NCI-H524 (cell line): ENCODE measurements at regions not wholly inside any gene's neighbourhood (a gene's known extent, or its start where the extent isn't known, plus 50 kb on each side); places are given as distances from the start of the nearest gene placed in this dataset.

ENCODE experiments used
- DNase-seq, 2 experiments: peaks; one replicate each; lab custom pipeline; 2025; lab: John Stamatoyannopoulos, UW

DNA sequence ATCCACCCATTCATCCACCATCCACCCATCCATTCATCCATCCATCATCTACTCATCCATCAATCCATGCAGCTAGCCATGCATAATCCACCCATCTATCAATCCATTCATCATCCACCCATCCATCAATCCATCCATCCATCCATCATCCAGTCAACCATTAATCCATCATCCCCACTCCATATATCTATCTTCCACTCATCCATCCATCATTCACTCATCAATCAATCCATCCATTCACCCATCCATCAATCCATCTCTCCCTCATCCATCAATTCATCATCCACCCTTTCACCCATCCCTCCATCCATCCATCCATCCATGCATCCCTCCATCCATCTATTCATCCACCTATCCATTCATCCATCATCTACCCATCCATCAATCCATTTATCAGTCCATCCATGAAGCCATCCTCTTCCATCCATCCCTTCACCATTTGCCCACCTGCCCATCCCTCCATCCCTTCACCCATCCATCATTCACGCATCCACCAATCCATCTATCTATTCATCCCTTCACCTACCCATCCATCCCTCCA lies 689.4 kb downstream of the BRD1 start:
- no peak for DNase-seq

- peak; percentile 48 to 86 for DNase-seq
These were observed 690.4 kb downstream of the BRD1 start for GRCh38 chr22:49137206-49137840.

DNA sequence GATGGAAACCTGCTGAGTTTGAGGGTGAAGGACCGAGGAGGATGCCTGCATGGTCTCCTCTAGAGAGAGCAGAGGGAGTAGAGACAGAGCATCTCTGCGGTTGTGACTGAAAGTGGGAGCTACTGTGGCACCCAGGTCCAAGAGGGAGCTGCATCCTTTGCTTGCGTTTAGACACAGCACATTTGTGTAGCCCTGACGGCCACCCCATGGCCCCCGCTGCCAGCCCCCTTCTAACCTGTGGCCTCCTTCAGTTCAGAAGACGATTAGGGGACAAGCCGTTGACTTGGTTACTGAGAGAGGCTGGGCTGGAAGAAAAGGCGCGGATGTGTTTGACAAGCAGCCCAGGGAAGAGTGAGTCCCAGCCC lies 690.9 kb downstream of the BRD1 start:
- DNase-seq: no peak

DNA sequence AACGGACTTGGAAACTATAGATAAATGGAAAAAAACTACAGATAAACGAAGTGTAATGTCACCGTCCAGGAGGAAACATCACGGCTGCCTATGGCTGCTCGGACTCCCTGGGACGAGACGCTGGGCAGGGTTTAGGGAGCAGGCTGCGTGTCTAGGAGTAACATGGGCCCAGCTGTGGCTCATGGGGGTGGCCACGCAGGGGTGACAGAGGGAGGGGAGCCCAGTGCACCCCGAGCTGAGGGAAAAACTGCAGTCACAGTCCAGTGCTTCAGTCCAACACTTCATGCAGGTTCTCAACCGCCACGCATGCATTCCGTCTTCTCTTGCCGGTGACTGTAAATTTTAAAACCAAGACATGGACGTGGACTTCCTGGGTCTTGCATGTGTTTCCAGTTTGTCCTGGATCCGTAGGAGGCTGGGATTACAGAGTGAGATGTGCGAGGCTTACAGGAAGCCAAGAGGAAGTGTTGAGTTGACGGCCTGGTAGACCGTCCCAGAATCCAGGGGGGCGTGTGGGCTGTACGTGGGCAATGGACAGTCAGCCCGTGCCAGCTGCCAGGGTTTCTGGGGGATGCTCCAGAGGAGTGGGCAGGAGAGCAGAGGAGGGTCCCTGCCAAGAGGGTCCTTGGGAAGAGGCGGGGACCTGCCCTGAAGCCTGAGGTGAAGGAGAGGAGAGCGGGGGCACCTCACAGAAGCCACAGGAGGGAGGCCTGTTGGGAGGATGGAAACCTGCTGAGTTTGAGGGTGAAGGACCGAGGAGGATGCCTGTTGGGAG lies 691.4 kb downstream of the BRD1 start:
- DNase-seq: no peak

GRCh38 chr22:49134076-49134475 lies 693.6 kb downstream of the BRD1 start:
- DNase-seq: no peak

DNA sequence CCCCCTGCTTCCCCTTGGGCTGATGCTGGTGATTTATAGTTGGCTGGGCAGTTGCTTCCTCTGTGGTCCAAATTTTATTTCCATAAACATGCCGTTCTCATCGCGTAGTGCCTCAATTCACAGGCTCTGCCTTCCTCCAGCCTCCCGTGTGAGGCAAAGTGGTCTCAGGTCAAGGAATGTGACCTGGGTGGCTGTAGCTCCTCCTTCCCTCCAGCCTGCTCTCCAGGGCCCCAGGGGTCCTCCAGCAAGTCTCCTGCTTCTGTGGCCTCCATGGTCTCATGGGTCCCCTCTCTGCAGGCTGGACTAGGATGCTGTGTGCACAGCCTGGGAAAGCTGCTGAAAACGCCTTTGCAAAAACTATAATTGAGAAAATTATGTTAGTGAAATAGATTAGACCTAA lies 694.1 kb downstream of the BRD1 start:
- DNase-seq: no peak

- DNase-seq: no peak
These were observed 695.7 kb downstream of the BRD1 start for GRCh38 chr22:49132009-49132408.

DNA sequence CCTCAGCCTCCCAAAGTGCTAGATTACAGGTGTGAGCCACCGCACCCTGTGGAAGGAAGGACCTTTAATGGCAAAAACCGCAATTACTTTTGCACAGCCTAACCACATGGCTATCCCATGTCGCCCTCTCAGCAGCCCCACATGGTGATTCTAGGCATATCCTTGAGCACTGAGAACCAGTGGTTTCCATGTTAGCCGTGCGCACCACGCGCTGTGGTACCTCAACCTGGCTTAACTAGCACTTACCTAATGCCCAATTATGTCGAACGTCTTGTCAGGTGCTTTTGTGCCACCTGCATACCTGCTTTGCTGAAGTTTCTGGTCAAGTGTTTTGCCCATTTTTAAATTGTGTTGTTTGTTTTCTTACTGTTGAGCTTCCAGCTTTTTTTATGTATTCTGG lies 697.9 kb downstream of the BRD1 start:
- no peak for DNase-seq

- no peak for DNase-seq
These were observed 698.8 kb downstream of the BRD1 start for GRCh38 chr22:49128874-49129273.

GRCh38 chr22:49124608-49125007 lies 703.1 kb downstream of the BRD1 start:
- no peak for DNase-seq

DNA sequence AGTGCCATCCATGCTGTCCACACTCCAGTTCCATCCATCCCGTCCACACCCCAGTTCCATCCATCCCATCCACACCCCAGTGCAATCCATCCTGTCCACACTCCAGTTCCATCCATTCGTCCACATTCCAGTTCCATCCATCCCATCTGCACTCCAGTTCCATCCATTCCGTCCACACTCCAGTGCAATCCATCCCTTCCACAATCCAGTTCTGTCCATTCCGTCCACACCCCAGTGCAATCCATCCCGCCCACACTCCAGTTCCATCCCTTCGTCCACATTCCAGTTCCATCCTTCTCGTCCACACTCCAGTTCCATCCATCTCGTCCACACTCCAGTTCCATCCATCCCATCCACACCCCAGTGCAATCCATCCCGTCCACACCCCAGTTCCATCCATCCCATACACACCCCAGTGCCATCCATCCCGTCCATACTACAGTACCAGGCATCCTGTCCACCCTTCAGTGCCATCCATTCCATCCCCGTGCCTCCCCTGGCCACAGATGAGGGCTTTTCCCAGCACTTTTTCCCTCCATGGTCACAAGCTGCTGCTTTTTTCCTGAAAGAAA lies 704.0 kb downstream of the BRD1 start:
- no peak for DNase-seq

DNA sequence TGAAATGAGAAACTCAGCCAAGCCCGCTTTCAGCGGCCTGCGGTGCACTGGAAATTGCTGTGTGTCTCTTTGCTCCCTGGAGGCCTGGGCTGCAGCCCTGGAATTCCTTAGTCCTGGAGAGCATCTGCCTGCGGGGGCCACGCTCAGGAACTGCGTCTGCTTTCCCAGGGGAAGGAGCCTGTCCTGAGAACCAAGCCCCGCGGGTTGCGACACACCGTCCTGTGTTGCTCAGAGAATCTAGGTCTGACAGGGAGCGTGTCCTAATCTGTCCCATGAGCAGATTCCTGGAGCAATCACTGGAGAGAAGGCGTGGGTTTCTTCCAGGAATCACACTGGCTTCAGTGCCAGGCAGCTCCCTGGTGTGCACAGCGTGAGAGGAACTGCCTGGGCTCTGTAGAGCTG lies 708.1 kb downstream of the BRD1 start:
- no peak for DNase-seq

DNA sequence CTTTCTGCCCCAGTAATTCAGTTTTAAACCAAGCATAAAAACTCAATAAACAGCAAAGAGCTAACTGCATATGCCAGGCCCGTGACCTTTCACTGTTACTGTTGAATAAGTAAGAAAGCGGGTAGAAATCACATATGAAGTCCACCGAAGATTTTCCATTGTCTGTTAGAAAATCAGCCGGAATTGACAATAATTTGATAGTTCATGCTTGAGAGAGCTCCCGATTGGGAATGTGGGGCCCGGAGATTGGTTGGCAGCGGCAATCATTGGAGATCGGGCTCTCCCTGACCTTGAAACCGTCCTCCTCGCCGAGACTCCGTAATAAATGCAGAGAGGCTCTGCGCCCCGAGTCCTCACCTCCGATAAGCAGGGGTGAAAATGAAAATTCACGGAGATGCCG lies 709.6 kb downstream of the BRD1 start:
- no peak for DNase-seq

- no peak for DNase-seq
These were observed 710.2 kb downstream of the BRD1 start for GRCh38 chr22:49117486-49117885.

DNA sequence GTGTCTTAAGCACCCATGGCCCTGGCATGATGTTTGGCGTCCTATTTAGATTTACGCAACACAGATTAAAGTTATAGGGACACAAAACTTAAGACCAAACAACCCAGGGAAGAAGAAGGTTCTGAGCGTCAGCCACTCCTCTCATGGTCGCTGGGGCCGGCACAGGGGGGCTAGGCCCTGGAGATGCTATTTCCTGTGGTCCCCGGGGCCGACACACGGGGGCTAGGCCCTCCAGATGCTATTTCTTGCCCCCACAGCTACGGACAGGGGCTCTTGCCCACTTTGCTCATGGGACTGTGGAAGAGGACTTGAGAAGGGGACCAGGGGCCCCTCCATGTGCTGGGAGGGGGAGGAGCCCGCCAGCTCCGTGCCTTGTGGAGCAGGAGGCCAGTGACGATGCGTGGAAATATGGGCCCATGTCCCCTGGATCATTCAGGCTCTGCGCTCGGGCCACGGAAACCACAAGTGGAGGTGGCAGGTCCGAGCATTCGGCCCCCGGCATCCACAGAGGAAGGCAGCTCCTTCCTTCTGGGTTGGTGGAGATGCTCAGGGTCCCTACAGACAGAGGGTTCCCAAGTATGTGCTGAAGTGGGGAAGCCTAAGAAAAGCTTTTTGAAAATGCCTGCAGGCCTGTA lies 711.1 kb downstream of the BRD1 start:
- DNase-seq: no peak

DNA sequence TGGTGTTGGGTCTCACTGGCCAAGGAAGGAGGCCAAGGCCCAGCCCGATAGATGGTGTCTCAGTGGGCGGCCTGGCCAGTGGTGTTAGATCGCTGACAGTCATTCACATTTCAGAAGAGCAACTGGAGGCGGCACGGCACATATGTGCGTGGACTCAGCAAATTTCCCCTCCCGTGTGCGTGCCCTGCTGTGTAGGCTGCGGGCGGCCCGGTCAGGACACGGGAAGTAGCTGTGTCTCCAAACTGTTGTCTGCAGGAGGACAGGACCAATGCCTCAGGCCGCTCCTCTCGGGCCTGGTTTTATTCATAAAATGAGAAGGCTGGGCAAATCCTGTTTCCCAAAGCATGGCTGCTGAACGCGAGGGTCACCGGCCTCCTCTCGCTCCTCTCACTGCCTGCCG lies 711.7 kb downstream of the BRD1 start:
- no peak for DNase-seq

DNA sequence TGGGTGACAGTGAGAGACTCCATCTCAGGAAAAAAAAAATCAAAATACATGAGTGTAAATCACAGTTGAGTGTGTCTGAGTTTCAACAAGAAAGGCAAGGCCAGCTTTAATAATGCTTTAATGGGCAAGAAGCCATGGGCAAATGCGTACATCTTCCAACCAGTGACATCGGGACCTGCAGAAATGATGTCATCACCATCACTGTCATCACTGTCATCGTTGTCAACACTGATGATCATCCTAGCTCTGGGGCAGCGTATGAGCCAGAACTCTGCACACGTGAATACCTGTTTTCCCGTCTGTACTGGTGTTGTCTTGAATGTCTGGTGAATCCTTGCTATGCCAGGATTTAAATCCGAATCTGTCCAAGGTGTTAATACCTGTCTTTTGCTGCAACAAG lies 712.5 kb downstream of the BRD1 start:
- no peak for DNase-seq

- DNase-seq: no peak
These were observed 713.9 kb downstream of the BRD1 start for GRCh38 chr22:49113758-49114157.

- DNase-seq: no peak
These were observed 714.7 kb downstream of the BRD1 start for GRCh38 chr22:49112661-49113626.

DNA sequence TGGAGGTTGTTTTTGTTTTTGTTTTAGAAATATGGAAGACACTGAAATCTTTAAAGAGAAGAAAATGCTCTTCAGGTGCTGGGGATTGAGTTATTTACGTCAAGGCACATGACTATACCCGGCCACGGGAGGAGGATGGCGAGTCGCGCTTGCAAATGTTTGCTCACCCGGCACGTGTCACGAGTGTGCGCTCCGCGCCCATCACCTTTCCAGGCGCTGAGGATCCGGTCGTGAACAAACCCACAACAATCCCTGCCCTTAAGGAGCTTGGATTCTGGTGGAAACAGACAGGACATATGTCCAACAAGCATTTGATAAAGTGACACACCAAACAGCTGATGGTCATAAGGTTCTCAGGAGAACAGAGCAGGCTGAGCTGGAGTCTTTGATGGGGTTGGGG lies 715.5 kb downstream of the BRD1 start:
- DNase-seq: no peak

DNA sequence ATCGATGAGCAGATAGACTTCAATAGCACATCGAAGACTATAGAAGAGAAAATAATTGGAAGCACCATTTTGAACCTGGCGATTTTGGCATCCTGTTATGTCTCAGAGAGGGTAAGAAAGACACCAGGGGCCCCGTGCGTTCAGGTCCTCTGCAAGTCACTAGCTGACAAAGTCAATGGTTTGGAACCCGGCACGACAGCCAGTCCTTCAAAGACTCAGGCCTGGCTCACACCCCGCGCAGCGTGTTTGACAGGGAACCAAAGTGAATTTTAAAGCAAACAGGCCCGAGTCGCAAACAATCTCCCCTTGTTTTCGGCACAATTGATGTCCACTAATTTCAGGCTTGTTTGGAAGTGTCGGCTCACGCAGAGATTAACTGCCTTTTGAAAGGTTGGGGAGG lies 716.6 kb downstream of the BRD1 start:
- no peak for DNase-seq
